HS-27A (cell line): ENCODE measurements at regions not wholly inside any gene's neighbourhood (a gene's known extent, or its start where the extent isn't known, plus 50 kb on each side); places are given as distances from the start of the nearest gene placed in this dataset.

Experiments
- DNase-seq: peaks from one replicate; pipeline ENCODE4 v3.0.0-alpha.2; 2012; ENCODE audit warnings: low read depth, missing footprints

DNA sequence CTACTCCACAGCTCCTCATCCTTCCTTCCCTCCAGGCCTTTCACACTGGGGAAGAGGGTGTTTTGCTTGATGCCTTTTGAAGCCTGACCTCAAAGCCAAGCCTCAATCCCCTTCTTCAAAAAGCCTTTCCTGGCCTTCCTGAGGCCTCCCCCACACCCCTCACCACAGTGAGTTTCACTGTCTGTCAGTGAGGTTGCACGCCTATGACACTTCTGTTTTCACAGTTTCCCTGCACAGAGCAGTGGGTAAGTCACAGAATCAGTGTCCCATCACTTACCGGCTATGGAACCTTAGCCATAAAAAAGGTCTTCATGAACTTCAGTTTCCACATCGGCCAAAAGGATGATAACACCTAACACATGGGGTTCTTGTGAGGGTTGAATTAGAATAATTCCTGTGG, 371.4 kb downstream of the UQCRFS1 start:
- no peak for DNase-seq

DNA sequence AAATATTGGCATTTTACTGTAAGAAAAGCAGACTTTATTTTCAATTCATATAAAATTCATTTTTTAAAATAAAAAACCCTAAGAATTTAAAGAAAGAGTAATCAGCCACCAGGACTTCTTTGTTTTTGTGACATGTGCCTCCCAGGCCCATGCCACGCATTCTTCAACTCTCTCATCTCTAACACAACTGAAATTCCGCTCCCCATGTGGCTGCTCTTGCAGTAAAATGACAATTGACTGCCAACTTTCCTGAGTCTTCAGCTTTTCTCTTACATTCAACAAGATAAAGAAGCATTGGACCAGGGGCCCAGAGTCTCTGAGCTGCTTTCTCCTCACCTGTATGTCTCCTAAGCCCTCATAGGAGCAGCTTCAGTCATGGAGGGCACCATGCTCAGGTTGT, 372.1 kb downstream of the UQCRFS1 start:
- no peak for DNase-seq

DNA sequence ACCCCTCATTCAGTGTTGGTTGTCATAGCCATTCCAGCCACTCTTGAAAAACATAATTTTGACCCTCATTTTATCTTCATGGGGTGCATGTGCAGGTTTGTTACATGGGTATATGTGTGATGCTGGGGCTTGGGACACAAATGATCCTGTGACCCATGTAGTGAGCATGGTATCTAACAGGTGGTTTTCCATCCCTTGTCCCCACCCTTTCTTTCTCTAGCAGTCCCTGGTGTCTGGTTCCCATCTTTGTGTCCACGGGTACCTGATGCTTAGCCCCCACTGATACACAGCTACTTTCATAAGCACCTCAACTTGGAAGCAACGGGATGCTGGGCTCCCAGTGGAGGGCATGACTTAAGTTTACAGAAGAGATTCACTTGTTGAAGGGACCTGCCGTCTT, 373.5 kb downstream of the UQCRFS1 start:
- no peak for DNase-seq

DNA sequence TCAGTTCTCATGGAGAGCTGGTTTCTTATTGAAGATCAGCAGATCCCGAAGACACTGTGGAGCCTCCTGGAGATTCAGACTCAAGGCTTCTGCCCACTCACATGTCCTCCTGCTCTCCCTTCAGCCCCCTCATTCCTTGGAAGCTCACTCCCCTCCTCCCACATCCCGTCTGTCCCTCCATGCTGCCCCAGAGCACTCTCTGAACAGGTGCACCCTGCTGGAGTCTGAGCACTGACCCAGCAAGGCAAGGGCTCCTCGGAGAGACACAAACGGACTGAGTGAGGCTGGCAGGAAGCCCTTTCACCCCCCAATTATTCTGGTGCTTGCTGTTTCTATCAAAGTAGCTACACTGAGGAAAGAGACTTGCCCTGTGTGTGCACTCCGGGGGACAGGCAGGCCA, 374.0 kb downstream of the UQCRFS1 start:
- no peak for DNase-seq

DNA sequence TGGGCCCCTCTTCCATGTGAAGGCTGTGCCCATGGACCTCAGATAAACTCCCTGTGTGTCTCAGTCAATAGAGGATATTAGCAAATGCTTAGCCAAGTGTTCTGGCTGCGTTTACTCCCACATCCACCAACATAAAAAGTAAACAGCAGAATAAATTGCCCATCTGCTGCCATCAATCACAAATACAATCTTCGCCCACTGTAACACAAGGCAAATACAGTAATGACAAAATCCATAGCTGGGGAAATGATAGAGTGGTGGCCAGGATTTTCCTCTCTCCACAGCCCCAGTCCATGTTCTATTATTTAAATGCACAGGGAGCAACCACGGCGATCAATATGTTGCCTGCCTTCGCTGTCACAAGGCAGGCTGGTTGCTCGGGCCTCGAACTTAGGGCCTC, 376.5 kb downstream of the UQCRFS1 start:
- DNase-seq = no peak

DNA sequence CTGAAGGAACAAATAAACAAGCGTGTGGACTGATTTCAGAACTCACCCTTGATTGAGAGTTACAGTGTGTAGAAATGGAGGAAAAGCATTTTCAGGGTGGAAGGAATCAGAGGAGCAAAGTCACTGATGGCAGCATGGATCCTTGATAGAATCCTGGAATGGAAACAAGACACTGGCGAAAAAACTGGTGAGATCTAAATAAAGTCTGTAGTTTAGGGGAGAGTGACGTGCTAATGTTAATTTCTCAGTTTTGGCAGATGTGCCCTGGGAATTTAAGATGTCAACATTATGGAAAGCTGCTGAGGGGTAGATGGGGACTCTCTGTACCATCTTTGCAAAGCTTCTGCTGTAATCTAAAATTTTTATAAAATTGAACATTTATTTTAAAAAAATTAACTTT, 378.0 kb downstream of the UQCRFS1 start:
- no peak for DNase-seq

DNA sequence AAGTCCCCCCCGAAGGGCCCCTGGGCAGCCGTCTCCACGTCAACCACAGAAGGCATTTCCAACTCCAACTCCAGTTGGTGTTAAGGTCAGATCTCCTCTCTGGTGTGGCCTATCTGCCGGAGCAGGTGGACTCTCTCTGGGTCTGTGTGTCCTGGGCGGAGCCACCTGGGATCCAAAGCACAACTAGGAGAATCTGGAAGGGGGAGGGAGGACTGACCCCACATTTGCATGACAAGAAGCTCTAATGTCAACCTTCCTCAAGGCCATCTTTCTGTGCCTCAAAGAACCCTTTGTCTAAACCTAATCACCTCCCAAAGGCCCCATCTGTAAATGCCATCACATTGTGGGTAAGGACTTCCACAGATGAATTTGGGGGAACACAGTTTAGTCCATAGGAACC, 381.5 kb downstream of the UQCRFS1 start:
- DNase-seq = no peak

DNA sequence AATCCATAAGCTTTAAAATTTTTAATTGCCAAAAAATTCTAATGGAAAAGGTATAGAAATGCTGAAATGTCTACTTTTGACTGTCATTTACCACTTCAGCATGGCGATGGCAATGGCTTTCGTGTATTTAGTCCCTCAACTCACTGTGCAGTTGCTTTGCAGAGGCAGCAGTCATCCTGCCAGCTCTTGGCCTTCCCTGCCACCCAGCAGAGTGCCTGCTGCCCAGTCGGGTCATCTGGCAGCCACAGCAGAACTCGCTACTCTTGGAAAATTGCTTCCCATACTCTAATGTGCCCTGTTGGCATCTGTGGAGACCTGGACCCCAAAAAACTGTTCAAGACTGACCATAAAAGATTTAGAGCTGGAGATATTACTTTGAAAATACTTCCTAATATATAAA, 383.2 kb downstream of the UQCRFS1 start:
- no peak for DNase-seq

DNA sequence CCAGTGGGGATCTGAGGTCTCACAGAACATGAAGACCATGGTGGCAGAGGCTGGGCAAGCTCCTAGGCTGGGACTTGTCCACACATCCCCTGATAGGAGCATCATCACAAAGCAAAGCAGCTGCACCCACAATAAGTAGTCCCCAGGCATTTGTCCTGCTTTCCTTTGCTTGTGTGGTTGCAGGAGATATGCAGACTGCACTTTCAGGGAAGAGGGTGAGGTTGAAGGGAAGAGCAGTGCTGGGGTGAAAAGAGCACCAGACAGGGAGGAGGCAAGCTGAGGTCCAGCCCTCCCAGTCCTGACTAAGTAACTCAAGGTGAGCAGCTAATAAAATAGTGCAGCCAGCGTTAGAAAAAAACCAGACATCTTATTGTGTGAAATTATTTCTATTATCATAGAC, 383.6 kb downstream of the UQCRFS1 start:
- no peak for DNase-seq

DNA sequence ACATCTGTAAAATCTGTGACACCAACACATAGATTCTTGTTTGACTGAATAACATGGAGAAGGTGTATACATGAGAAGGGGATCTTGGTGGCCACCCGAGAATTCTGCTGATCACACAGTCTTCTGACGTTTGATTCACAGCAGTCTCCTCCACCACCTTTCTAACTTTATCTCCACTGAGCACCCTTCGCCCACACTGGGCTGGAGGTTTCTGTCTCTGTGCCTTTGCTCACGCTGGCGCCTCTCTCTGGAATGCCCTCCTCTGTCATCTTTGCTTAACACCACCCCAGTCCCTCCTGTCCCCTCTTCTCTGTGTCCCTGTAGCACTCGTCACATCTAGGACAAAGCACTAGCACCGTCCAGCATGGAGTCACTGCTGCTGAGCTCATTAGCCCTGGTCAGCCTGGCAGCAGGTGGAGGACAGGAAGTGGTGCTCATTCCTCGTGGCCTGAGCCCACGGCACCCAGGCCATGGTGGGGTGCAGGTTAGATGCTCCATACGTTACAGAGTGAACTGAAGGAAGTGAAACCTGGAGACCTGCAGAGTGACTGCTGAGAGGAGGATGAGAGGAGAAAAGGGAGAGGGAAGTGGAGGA, 384.6 kb downstream of the UQCRFS1 start:
- no peak for DNase-seq

DNA sequence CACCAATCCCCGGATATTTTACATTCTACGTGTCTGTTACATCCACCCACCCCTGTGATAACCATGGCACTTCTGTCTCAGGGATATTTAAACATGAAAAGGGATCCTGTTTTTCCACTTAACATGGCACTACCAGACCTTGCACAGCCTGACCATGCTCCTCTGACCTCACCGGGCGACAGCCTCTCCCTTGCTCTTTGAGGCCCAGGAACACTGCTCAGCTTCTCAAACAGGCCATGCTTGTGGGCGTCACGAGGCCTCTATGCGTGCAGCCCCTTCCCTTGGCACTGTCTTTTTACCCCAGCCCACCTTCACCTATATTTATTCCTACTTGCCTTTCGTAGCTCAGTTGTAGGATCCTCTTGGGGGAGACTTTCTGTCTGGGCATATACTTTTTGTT, 385.6 kb downstream of the UQCRFS1 start:
- no peak for DNase-seq

DNA sequence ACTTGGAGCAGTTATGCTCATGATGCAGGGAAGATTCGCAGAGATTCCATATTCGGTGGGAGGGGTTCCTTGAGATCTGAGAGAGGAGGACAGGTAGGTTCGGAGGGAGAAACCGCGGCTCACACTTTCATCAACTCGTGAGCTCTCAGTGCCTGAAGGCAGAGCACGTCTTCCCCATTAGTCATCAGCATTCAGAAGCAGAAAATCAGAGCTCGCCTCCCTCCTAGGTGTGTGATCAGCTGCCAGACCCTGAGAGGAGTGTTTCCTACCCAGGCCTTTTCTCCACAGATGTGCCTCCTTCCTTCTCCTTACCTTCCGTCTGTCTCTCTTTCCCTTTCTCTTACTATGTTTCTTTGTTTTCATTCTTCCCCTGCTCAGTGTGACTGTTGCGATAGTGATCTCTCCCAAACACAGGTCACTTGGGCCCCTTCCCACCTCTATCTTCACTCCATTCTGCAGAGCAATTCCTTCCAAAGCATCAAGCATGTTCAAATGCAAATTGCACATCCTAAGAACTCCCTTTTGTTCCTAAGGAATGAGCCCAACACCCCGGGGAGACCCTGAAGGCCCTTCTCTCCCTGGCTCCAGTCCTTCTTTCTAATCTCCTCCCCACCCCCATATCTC, 389.5 kb downstream of the UQCRFS1 start:
- DNase-seq = no peak

DNA sequence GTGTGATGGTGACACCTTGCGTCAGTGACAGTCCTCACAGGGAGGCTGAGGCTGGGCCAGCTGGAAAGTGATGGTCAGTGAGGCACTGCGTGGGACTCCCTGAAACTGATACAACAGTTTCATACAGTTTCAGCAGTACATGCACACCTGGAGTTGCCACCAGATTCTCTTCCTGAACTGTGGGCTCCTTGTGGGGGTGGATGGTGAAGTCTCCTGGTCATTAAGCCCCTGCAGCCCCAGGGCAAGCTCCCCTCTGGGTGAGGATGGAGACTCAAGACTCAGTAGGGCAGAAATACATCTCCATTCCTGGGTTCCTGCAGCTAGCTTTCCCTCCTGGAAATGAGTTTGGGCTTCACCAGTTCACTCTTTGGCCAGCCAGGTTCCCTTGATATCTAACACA, 392.7 kb downstream of the UQCRFS1 start:
- no peak for DNase-seq

DNA sequence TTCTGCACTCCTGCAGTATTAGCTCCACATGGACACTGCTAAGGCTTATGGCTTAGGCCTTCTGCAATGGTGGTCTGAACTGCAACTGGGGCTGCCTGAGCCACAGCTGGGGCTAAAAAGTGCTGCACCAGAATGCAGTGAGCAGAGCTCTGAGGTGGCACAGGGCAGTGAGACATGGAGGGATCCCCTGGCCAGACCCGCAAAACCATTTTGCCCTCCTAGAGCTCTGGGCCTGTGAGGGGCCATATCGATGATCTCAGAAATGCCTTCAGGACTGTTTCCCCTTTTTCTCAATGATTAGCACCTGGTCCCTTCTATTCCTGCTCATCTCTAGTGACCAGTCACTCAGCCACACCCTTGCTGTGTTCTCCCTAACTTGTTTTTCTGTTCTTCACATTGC, 397.7 kb downstream of the UQCRFS1 start:
- no peak for DNase-seq

DNA sequence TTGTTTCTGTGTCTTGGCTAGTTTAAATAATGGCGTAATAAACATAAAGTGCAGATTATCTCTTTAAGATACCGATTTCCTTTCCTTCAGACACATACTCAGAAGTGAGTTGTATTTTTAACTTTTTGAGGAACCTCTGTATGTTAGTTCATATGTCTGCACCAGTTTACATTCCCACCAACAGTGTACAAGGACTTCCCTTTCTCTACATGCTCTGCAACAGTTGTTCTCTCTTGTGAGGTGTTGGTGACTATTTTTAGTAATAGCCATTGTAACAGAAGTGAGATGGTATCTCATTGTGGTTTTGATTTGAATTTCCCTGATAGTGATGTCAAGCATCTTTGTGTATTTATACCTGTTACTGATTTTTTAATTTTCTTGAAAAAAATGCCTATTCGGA, 418.6 kb downstream of the UQCRFS1 start:
- DNase-seq = no peak

DNA sequence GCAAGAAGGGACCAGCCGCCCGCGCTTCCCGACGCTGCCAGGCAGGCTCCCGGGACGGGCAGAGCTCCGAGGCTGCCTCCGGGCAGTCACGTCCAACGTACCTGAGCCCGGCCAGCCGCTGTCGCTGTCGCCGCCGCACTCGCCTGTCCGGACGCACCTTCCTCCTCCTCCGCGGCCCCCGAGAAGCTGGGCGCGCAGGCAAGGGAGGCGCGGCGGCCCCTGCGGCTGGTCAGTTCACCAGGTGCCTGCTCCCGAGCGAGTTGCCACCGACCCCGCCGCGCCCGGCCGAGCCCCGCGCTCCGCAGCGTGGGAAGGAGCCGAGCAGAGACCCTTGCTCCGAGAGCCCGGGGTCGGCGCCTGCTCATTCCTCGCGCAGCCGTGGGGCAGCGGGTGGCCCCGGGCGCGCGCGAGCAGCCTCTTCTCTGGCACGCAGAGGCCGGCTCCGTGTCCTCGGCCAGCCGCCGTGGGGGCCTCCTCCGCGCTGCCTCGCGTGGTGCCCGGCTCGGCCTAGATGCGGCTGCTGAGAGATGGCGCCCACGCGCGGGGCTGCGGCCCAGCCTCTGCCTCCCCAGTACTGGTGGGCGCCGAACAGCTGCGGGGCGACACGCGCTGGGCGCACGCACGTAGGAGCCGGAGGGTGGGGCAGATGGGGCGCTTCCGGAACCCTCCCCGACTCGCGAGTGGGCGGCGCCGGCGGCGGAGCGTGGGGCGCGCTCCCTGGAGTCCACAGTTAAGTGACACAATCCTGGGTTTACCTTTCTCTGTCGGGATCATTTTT, 419.4 kb downstream of the UQCRFS1 start:
- DNase-seq = no peak

DNA sequence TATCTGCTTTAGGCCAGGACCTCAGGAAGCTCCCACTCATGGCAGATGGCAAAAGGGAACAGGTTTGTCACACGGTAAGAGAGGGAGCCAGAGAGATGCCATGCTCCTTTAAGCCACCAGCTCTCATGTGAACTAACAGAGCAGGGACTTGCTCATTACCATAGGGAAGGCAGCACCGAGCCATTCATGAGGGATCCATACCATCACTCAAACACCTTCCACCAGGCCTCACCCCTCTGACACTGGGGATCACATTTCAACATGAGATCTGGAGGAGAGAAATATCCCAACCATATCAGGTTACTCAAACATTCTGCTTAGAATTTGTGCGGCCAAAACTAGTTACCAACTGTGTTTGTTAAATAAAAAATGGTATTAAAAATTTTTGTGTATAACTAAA, 427.0 kb downstream of the UQCRFS1 start:
- no peak for DNase-seq

DNA sequence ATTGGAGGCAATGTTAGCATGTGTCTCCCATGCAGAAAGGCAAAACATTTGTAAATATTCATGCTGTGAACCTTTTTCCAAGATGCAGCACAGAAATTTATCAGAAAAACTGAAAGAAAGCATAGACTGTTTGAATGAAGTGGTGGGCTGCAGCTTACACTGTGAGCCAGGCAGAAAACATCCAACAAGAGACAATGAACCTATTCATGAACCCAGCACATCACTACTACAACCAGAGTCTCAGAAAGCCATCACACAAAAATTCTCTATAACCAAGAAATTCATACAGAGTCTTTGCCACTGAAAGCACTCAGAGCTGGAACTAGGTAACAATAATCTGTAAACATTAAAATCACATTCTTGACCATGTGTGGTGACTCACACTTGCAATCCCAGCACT, 448.9 kb downstream of the UQCRFS1 start:
- no peak for DNase-seq

DNA sequence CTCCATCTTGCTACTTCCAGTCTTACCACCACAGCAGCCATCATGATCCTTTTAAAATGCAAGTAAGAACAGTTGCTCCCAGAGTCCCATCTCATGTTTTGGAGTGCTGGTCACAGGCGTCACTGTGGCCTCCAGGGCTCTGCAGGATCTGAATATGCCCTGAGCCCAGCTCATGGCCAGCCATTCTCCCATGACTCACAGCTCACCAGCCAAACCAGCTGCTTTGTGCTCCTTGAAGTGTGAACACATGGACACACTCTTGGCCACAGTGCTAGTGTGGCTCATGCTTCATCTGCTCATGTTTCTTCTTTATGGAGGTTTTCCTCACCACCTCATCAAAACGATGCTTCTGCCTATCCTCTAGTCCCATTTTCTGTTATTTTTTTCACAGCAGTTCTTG, 466.5 kb downstream of the UQCRFS1 start:
- no peak for DNase-seq

DNA sequence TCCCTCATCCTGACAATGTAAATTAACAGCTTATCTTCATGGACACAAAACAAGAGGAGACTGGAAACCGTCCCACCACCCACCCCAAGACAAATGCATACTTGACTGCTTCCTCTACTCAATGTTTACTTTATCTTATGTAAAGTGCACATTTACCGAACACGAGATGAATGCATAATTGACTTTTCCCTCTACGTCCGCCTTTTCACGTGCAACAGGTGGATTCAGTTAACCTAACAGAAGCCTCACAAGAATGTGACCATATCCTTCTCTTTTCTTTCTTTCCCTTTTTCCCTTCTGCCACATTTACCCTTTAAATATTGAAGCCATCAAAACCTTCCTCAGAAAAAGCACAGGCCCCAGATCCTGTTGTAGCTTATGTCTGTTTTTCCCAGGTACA, 468.0 kb downstream of the UQCRFS1 start:
- no peak for DNase-seq

DNA sequence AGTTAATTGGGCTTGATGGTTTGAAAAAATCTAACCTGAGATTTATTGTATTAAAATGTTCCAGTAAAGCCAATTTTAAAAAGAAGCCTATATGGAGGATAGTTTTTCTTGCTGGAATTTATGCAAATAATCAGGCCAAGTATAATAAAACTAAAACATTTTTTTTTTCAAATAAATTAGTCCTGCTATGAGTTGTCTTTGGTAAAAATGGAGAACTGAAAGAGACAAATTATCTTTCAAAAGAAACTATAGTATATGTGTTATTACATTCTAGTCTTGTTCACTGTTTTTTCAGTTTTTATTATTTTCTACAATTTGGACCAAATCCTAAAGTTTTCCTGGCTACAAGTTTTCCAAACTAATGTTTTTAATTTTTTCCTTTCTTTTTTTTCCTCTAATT, 468.9 kb downstream of the UQCRFS1 start:
- no peak for DNase-seq

DNA sequence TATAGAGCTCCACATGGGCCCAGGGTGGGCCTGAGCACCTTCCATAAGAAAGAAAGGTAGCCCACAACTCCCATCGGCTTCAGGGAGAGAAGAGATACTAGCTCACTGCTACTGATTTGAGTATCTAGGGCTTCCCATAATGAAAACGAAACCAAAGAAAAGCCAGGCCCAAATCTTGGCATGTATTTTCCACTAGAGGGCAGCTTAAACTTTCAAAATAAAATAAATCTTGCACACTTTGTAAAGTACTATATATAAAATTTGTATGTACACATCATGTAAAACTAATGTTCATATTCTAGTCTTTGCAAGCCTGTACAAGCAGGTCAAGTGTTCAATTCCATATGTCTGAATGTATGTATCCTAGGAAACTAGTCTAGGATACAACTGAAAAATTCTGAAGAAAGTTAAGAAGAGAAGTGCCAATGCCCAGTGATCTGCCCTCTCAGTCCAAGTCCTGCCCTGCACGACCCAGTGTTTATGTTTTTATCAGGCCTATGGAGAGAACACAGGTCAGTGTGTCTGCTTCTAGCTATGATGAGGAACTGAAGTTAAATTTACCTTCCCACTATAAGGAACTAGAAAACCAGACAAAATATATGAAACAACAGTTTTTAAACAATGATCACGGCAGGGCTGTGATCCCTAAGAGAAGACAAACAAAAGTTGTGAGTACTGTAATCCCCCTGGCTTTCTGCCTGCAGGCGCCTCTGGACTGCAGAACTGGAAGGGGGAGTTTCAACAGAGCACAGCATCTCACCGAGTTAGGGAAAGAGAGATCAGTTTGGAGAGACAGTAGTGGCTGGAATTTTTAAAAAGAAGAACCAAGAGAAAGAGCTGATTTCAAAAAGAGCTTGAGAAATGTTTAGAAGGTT, 475.7 kb downstream of the UQCRFS1 start:
- no peak for DNase-seq

DNA sequence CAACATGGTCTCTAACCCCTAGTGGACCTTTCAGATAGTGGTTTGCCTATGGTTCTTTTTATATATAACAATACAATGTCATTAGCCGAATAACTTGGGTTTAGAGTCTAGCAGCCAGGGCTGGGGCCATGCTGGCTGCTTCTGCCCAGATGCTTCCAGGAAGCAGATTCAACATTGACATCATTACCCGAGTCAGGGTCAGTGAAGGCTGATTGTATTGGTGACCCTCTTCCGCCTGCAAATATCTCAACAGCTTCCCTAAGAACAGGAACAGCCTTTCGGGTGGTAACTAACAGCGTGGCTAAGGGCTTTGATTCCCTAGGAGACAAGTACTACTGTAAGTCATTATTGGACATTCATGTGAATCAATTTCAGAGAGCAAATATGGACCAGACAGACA, 476.4 kb downstream of the UQCRFS1 start:
- no peak for DNase-seq
